IMR-90 (cell line): ENCODE measurements at regions not wholly inside any gene's neighbourhood (a gene's known extent, or its start where the extent isn't known, plus 50 kb on each side); places are given as distances from the start of the nearest gene placed in this dataset.

ENCODE experiments used
- ATAC-seq: fragments of 200-7000 bp; cut with Tn5 transposase; 2 replicates; pipeline ENCODE4 v1.9.1; 2020; ENCODE audit warnings: low read depth, mild to moderate bottlenecking, moderate library complexity
- BruUV-seq: library from RNA; stranded (reverse); fragments of 400-500 nt; replicated peaks from 2 replicates; lab custom pipeline; 2021; lab: Mats Ljungman, UMichigan
- CTCF ChIA-PET: fragments of 300-600 bp; formaldehyde crosslinking; extraction: SDS; loops from one replicate; lab custom pipeline; 2021; ENCODE audit warnings: antibody characterized with exemption; lab: Yijun Ruan, JAX
- POLR2A ChIA-PET: fragments of 300-600 bp; sonication (Branson Sonifier 250); formaldehyde crosslinking; loops from one replicate; lab custom pipeline; 2022; ENCODE audit warnings: antibody characterized with exemption; ENCODE audit not compliant: unreplicated experiment; lab: Charles Lee
- DNase-seq: peaks from one replicate; pipeline ENCODE4 v3.0.0; 2013
- H2AFZ ChIP-seq: replicated peaks from 2 replicates; pipeline ENCODE3; 2013; ENCODE audit warnings: low read length, mild to moderate bottlenecking; ENCODE audit not compliant: poor library complexity
- H2AK5ac ChIP-seq: 2 replicates; pipeline ENCODE4 v1.6.1; 2013; ENCODE audit warnings: low read depth, low read length, inconsistent platforms
- H2AK9ac ChIP-seq: replicated peaks from 2 replicates; pipeline ENCODE3; 2013; ENCODE audit warnings: mild to moderate bottlenecking, low read depth, low read length, moderate library complexity; ENCODE audit not compliant: poor library complexity
- H2BK120ac ChIP-seq: 2 replicates; pipeline ENCODE4 v1.6.1; 2013; ENCODE audit warnings: low read depth, low read length, inconsistent platforms
- H2BK15ac ChIP-seq: 3 replicates; pipeline ENCODE4 v1.6.1; 2013; ENCODE audit warnings: low read depth, low read length, inconsistent platforms
- H2BK20ac ChIP-seq: 2 replicates; pipeline ENCODE4 v1.6.1; 2013; ENCODE audit warnings: low read depth, mild to moderate bottlenecking, inconsistent platforms, low read length, moderate library complexity
- H2BK5ac ChIP-seq: 2 replicates; pipeline ENCODE4 v1.6.1; 2013; ENCODE audit warnings: mild to moderate bottlenecking, low read depth, low read length, inconsistent platforms; ENCODE audit not compliant: poor library complexity, severe bottlenecking
- H3K14ac ChIP-seq: replicated peaks from 2 replicates; pipeline ENCODE4 v1.6.1; 2013; ENCODE audit warnings: low read depth, low read length, inconsistent platforms
- H3K18ac ChIP-seq: 2 replicates; pipeline ENCODE4 v1.6.1; 2013; ENCODE audit warnings: low read depth, low read length, control low read depth
- H3K23ac ChIP-seq: 2 replicates; pipeline ENCODE4 v1.6.1; 2013; ENCODE audit warnings: low read depth, low read length, inconsistent platforms
- H3K27ac ChIP-seq: 2 replicates; pipeline ENCODE4 v1.5.1; 2013; ENCODE audit warnings: mild to moderate bottlenecking, control low read depth, low read length; ENCODE audit not compliant: insufficient read depth
- H3K27me3 ChIP-seq: 2 replicates; pipeline ENCODE4 v1.6.1; 2013; ENCODE audit warnings: low read length; ENCODE audit not compliant: control insufficient read depth, insufficient read depth
- H3K36me3 ChIP-seq: 2 replicates; pipeline ENCODE4 v1.6.1; 2013; ENCODE audit warnings: low read length, mixed read lengths; ENCODE audit not compliant: control insufficient read depth, insufficient read depth
- H3K4ac ChIP-seq: 2 replicates; pipeline ENCODE4 v1.6.1; 2013; ENCODE audit warnings: low read depth, low read length, inconsistent platforms
- H3K4me1 ChIP-seq: 2 replicates; pipeline ENCODE4 v1.6.1; 2013; ENCODE audit warnings: low read length, mixed read lengths; ENCODE audit not compliant: control insufficient read depth, insufficient read depth
- H3K4me2 ChIP-seq: 2 replicates; pipeline ENCODE4 v1.6.1; 2013; ENCODE audit warnings: low read depth, mild to moderate bottlenecking, control low read depth, low read length, moderate library complexity
- H3K4me3 ChIP-seq: 2 replicates; pipeline ENCODE4 v1.5.1; 2013; ENCODE audit warnings: low read depth, mild to moderate bottlenecking, control low read depth, low read length, moderate library complexity; ENCODE audit not compliant: insufficient read depth
- H3K56ac ChIP-seq: 2 replicates; pipeline ENCODE4 v1.6.1; 2013; ENCODE audit warnings: low read length, inconsistent platforms; ENCODE audit not compliant: insufficient read depth; ENCODE audit errors: extremely low read depth
- H3K79me1 ChIP-seq, 2 experiments: 2 replicates each; pipeline ENCODE4 v1.6.1; 2013; ENCODE audit warnings: low read length in 2 of 2, inconsistent platforms in 1 of 2, low read depth in 1 of 2
- H3K9ac ChIP-seq: 2 replicates; pipeline ENCODE4 v1.6.1; 2013; ENCODE audit warnings: low read depth, low read length, control low read depth
- H3K9me1 ChIP-seq: 2 replicates; pipeline ENCODE4 v1.6.1; 2013; ENCODE audit warnings: low read length, inconsistent platforms; ENCODE audit not compliant: insufficient read depth
- H3K9me3 ChIP-seq: 2 replicates; pipeline ENCODE4 v1.6.1; 2013; ENCODE audit warnings: low read length; ENCODE audit not compliant: control insufficient read depth, insufficient read depth
- H4K20me1 ChIP-seq: 2 replicates; pipeline ENCODE4 v1.6.1; 2013; ENCODE audit warnings: low read length, inconsistent platforms; ENCODE audit not compliant: insufficient read depth
- H4K5ac ChIP-seq: 2 replicates; pipeline ENCODE4 v1.6.1; 2013; ENCODE audit warnings: mild to moderate bottlenecking, low read depth, low read length, control low read depth
- H4K8ac ChIP-seq, 2 experiments: 2 replicates each; pipeline ENCODE4 v1.6.1; 2013; ENCODE audit warnings: low read depth in 2 of 2, low read length in 2 of 2, control low read depth in 1 of 2, inconsistent platforms in 1 of 2
- H4K91ac ChIP-seq: 2 replicates; pipeline ENCODE4 v1.6.1; 2013; ENCODE audit warnings: low read depth, low read length, inconsistent platforms; ENCODE audit not compliant: insufficient read depth
- ELK1 ChIP-seq: fragments of 150-350 bp; IDR thresholded peaks from 2 replicates; pipeline ENCODE4 v1.6.1; 2016; ENCODE audit warnings: low read depth, mild to moderate bottlenecking, low read length, moderate library complexity, borderline replicate concordance
- FOS ChIP-seq: fragments of 150-350 bp; IDR thresholded peaks from 2 replicates; pipeline ENCODE4 v1.6.1; 2016; ENCODE audit warnings: low read depth, low read length
- MAFK ChIP-seq: IDR thresholded peaks from 2 replicates; pipeline ENCODE4 v1.6.1; 2012; ENCODE audit warnings: low read depth, low read length, improper control_type of control experiment
- MAZ ChIP-seq: IDR thresholded peaks from 2 replicates; pipeline ENCODE4 v1.6.1; 2012; ENCODE audit warnings: low read depth, mild to moderate bottlenecking, low read length, improper control_type of control experiment, moderate library complexity, borderline replicate concordance
- NFE2L2 ChIP-seq: fragments of 150-350 bp; IDR thresholded peaks from 2 replicates; pipeline ENCODE4 v1.6.1; 2016; ENCODE audit warnings: low read depth, mild to moderate bottlenecking, low read length
- POLR2A ChIP-seq: IDR thresholded peaks from 2 replicates; pipeline ENCODE4 v1.6.1; 2012; ENCODE audit warnings: mild to moderate bottlenecking, low read depth, low read length
- SMC3 ChIP-seq: fragments of 150-350 bp; IDR thresholded peaks from 2 replicates; pipeline ENCODE4 v1.6.1; 2016; ENCODE audit warnings: low read depth, mild to moderate bottlenecking, antibody characterized with exemption, low read length, moderate library complexity
- WGBS, 2 experiments: methylation state at CpG; one replicate each; pipeline versions ENCODE4 v1.1.5 to v1.1.7; 2013; ENCODE audit warnings: missing lambda C conversion rate in 2 of 2; ENCODE audit not compliant: insufficient read length in 1 of 2; ENCODE audit errors: extremely low coverage in 2 of 2; 5-methylcytosine and 5-hydroxymethylcytosine counted together
- dilution Hi-C: fragments of 300-500 bp; cut with HindIII; formaldehyde crosslinking; loops from one replicate; pipeline ENCODE4 v1.14.3; 2018; ENCODE audit warnings: low sequenced_read_pairs; ENCODE audit not compliant: unreplicated experiment
- in situ Hi-C: fragments of 300-500 bp; cut with MboI; formaldehyde crosslinking; loops from 3 replicates; pipeline ENCODE4 v1.14.3; 2019; ENCODE audit warnings: low sequenced_read_pairs, inconsistent platforms, mixed read lengths
- intact Hi-C: fragments of 100-400 bp; cut with micrococcal nuclease; formaldehyde crosslinking; loops from 2 replicates; pipeline ENCODE4 v1.10.0; 2022
- TF ChIP-seq, protein P1 (sequence below): fragments of 150-350 bp; IDR thresholded peaks from 2 replicates; pipeline ENCODE4 v1.6.1; 2017; ENCODE audit warnings: mild to moderate bottlenecking, antibody characterized with exemption, low read length, low read depth

DNA sequence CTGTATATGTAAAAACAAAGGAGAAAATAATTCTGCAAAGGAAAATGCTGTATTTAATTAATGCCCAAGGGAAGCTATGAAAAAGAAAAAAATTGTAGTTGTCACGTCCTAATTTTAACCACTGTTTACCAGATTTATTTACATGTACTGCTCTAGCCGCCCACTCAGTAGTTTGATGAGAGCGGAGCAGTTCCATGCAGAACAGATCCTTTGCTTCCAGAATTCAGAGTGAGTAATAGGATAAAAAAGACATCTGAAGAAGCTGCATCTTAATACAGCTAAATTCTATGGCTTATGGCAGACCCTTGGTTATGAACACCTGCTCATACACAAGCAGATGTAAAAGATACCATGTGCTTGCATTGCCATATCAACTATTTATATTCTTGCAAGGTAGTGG lies 287.0 kb downstream of the GASK1B start:
- CTCF ChIA-PET: no interaction called here
- no peak overlapping the region for H2BK15ac ChIP-seq
- no peak overlapping the region for H3K9ac ChIP-seq
- no peak overlapping the region for H3K4me2 ChIP-seq
- in situ Hi-C loops: no loop called here
- H3K56ac ChIP-seq: no peak overlapping the region
- no peak overlapping the region for H2BK120ac ChIP-seq
- no peaks in the 10 kb centered on the region for H3K4me1 ChIP-seq
- H3K9me1 ChIP-seq: no peaks in the 10 kb centered on the region
- POLR2A ChIA-PET: no interaction called here
- no peaks in the 10 kb centered on the region for H3K27me3 ChIP-seq
- no peak overlapping the region for H3K18ac ChIP-seq
- no peak overlapping the region for H2BK20ac ChIP-seq
- no peak overlapping the region for H2BK5ac ChIP-seq
- no peak overlapping the region for H3K4me3 ChIP-seq
- dilution Hi-C loops: no loop called here
- no peaks in the 10 kb centered on the region for H3K79me1 ChIP-seq
- no peak overlapping the region for H3K4ac ChIP-seq
- no peak overlapping the region for H2AK9ac ChIP-seq
- no peak overlapping the region for H3K23ac ChIP-seq
- no peak for DNase-seq
- H3K9me3 ChIP-seq: no peaks in the 10 kb centered on the region
- TF ChIP-seq SMC3 (no peak), MAFK (no peak), FOS (no peak), MAZ (no peak), POLR2A (no peak), NFE2L2 (no peak), ELK1 (no peak)
- TF ChIP-seq, protein P1, sequence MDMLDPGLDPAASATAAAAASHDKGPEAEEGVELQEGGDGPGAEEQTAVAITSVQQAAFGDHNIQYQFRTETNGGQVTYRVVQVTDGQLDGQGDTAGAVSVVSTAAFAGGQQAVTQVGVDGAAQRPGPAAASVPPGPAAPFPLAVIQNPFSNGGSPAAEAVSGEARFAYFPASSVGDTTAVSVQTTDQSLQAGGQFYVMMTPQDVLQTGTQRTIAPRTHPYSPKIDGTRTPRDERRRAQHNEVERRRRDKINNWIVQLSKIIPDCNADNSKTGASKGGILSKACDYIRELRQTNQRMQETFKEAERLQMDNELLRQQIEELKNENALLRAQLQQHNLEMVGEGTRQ: no peak
- no peak overlapping the region for H4K5ac ChIP-seq
- no peak overlapping the region for H4K8ac ChIP-seq
- H2AK5ac ChIP-seq: no peak overlapping the region
- no peak overlapping the region for H2AFZ ChIP-seq
- H3K36me3 ChIP-seq: no peaks in the 10 kb centered on the region
- no peak for ATAC-seq
- intact Hi-C loops: no loop called here
- H4K91ac ChIP-seq: no peak overlapping the region
- H4K20me1 ChIP-seq: no peaks in the 10 kb centered on the region
- no CpG with 5 or more reads among the region's 3 CpGs for WGBS, 2 experiments
- no peak overlapping the region for H3K27ac ChIP-seq
- no TSS peak for BruUV-seq
- H3K14ac ChIP-seq: no peak overlapping the region
